Type B pancreatic cell (in vitro differentiated cells): ENCODE measurements at regions not wholly inside any gene's neighbourhood (a gene's known extent, or its start where the extent isn't known, plus 50 kb on each side); places are given as distances from the start of the nearest gene placed in this dataset.

Experiments used
- DNase-seq: peaks from one replicate; pipeline ENCODE4 v3.0.0; 2021; ENCODE audit warnings: mixed read lengths; ENCODE audit not compliant: unreplicated experiment; ENCODE audit errors: extremely low spot score
- H3K27ac Mint-ChIP-seq: 2 replicates; pipeline ENCODE4 v1.8.0; 2021; ENCODE audit warnings: mild to moderate bottlenecking, mixed read lengths
- H3K27me3 Mint-ChIP-seq: 2 replicates; pipeline ENCODE4 v1.8.0; 2021; ENCODE audit warnings: mixed read lengths
- H3K36me3 Mint-ChIP-seq: 2 replicates; pipeline ENCODE4 v1.8.0; 2021; ENCODE audit warnings: mixed read lengths
- H3K4me1 Mint-ChIP-seq: one replicate; pipeline ENCODE4 v1.8.0; 2021; ENCODE audit warnings: mixed read lengths; ENCODE audit not compliant: unreplicated experiment
- H3K4me3 Mint-ChIP-seq: 2 replicates; pipeline ENCODE4 v1.8.0; 2021; ENCODE audit warnings: mild to moderate bottlenecking, mixed read lengths
- H3K9me3 Mint-ChIP-seq: 2 replicates; pipeline ENCODE4 v1.8.0; 2021; ENCODE audit warnings: mixed read lengths
- CTCF ChIP-seq: fragments of 200-600 bp; sonication (generic); conservative IDR thresholded peaks from 2 replicates; pipeline ENCODE4 v1.5.0; 2021; ENCODE audit warnings: antibody characterized with exemption, mild to moderate bottlenecking

DNA sequence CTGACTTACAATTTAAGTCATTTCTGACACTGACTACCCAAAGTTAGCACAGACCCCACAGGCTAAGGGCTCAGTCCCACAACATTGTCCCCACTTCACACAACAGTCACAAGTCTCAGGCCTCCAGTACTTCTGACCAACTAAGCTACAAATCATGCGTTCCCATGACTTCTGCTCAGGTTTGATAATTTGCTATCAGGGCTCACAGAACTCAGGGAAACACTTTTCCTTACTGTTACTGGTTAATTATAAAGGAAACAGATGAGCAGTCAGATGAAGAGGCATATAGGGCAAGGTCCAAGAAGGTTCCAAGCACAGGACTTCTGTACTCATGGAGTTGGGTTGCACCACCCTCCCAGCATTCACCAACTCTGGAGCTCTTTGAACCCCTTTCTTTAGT, 151.2 kb upstream of the TNR start:
- Mint-ChIP-seq H3K4me3 (no peak overlapping the region), H3K27ac (no peak overlapping the region), H3K36me3 (peaks cover 11% of the 10 kb centered on the region), H3K4me1 (no peaks in the 10 kb centered on the region), H3K27me3 (no peaks in the 10 kb centered on the region), H3K9me3 (no peaks in the 10 kb centered on the region)
- no peak for TF ChIP-seq CTCF
- DNase-seq = no peak

DNA sequence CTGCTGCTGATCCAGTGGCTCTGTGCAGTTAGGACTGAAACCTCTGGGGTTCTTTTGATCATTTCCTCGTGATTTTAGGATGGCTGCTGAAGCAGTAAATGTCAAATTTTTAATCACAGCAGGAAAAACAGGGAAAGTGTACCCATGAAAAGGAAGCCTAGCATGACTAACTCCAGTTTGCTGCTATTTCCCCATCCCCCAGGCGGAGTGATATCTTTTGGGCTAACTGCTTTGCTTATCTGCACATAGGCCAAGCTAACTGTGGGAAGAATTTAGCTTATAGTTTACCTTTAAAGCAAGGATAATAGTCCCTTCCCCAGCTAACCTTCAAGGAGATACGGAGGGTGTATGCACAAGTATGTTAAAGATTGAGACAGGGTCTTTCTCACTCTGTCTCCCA, 149.8 kb upstream of the TNR start:
- H3K4me3 Mint-ChIP-seq = no peak overlapping the region
- no peaks in the 10 kb centered on the region for H3K4me1 Mint-ChIP-seq
- no peaks in the 10 kb centered on the region for H3K27me3 Mint-ChIP-seq
- no peak overlapping the region for H3K27ac Mint-ChIP-seq
- no peak for TF ChIP-seq CTCF
- H3K36me3 Mint-ChIP-seq = peaks cover 8% of the 10 kb centered on the region
- no peaks in the 10 kb centered on the region for H3K9me3 Mint-ChIP-seq
- DNase-seq = no peak

DNA sequence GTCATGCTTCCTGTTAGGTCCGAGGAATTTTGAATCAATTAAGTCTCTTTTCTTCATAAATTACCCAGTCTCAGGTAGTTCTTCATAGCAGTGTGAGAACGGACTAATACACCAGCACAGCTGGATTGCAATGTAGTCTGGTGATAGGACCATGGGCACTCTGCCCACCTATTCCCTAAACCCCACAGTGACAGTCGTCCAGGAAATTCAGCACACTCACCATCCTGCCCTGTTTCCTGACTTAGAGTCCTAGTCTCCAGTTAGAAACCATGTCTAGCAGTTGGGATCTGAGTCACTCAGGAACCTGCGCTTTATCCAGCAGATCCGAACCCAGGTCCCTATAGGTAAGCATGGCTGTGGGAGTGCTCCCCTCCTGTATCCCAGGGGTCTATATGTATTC, 149.3 kb upstream of the TNR start:
- Mint-ChIP-seq H3K4me1 (no peaks in the 10 kb centered on the region), H3K4me3 (no peak overlapping the region), H3K27me3 (no peaks in the 10 kb centered on the region), H3K36me3 (peaks cover 8% of the 10 kb centered on the region), H3K9me3 (no peaks in the 10 kb centered on the region), H3K27ac (no peak overlapping the region)
- DNase-seq = no peak
- no peak for TF ChIP-seq CTCF

- no peak overlapping the region for H3K4me3 Mint-ChIP-seq
- peaks cover 4% of the 10 kb centered on the region for H3K36me3 Mint-ChIP-seq
- H3K9me3 Mint-ChIP-seq = no peaks in the 10 kb centered on the region
- no peak for DNase-seq
- H3K4me1 Mint-ChIP-seq = no peaks in the 10 kb centered on the region
- no peak for TF ChIP-seq CTCF
- H3K27me3 Mint-ChIP-seq = no peaks in the 10 kb centered on the region
- H3K27ac Mint-ChIP-seq = no peak overlapping the region
These were observed 148.5 kb upstream of the TNR start for GRCh38 chr1:175891783-175892309.

GRCh38 chr1:175890958-175891357, 147.6 kb upstream of the TNR start:
- no peaks in the 10 kb centered on the region for H3K4me1 Mint-ChIP-seq
- no peak for DNase-seq

More at GRCh38 chr1:175890958-175891357, 147.6 kb upstream of the TNR start:
- peaks cover 3% of the 10 kb centered on the region for H3K36me3 Mint-ChIP-seq
- TF ChIP-seq CTCF = no peak
- H3K4me3 Mint-ChIP-seq = no peak overlapping the region
- H3K27me3 Mint-ChIP-seq = no peaks in the 10 kb centered on the region
- H3K9me3 Mint-ChIP-seq = no peaks in the 10 kb centered on the region
- H3K27ac Mint-ChIP-seq = no peak overlapping the region
